Inferior parietal cortex (tissue), 1 donor: ENCODE measurements at regions not wholly inside any gene's neighbourhood (a gene's known extent, or its start where the extent isn't known, plus 50 kb on each side); places are given as distances from the start of the nearest gene placed in this dataset.

Experiments used
- DNase-seq: peaks from one replicate; pipeline ENCODE4 v3.0.0-alpha.2; 2016; ENCODE audit errors: extremely low spot score

DNA sequence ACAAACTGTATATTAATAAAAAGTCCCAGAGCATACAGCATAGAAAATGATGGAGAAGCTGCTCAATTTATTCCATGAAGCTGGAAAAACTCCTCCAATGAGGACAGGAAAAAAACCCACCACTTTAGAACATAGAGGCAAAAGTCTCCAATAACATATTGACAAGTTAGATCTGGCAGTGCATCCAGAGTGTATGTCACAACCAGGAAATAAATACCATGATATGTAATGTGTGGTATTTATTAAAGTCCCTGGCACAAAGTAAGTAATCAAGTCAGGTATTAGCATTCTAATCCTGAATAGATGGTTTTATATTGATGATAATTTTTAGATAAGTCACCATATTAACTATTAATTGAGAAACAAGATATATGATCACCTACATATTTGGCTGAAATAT lies 427.3 kb upstream of the HS6ST1 start:
- DNase-seq = no peak

DNA sequence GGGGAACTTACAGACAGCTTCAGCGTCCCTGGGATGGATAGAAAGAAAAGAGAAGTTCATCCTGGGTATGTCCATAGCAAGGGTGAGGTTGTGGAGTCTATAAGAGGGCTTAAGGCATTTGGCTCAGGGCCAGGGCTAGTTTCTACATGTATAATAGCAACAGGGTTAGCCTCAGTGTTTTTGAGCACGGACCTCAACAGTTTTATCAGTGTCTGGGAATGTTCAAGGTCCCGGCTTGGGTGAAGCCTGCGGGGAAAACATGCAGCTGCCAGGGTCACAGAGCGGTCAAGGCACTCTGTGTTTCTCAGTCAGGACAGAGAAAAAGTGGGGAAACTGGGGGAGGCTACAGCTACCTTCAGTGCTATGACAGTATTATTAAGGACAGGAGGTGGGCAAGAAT lies 427.7 kb upstream of the HS6ST1 start:
- DNase-seq = no peak

DNA sequence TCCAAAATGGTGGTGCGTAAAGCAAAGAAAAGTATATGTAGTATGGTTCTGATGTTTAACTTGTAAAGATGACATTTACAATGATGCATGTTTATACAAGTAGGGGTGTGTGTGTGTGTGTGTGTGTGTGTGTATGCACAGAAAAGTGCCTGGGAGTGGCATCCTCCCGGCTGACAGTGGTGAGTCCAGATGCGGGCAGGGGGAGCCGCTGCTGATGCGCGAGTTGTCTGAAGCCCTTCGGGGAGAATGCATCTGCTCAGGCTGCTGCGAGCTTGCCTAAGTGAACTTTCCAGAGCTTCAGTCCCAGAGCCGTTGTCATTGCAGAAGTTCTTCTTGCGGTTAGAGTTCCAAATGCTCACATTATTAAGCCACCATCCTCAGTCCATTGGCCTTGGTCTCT lies 429.7 kb upstream of the HS6ST1 start:
- no peak for DNase-seq

DNA sequence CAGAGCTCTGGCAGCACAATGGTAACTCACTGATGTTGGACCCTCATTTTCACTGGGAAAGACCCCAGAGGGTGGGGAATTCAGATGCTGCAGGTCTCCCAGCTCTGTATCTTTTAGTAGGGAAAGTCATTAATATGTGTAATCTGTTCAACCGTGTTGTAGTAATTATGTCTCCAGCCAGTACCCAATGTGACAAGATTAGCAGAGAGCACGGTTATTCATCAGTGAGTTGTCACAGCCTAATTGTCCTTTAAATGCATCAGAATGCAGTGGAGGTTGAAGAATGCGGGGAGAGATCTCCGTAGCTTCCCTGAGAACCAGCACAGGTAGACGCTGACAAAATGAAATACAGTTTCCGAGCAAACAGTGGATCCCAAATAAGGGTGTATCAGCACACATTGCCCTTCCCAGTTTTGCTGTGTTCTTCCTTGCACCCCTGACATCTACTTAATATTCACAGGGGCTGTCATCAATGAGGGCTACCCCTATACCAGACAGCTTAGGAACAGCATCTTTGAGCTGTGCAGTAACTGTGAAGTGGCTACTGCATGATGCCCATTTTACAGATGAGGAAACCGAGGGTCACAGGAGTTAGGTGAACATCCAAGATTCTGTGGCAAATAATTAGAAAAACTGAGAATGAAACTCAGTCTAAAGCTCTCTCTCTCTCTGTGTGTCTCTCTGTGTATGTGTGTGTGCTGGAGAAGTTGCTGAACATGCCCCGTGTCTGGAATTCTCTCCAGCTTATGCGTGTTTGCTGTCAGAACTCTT lies 430.4 kb upstream of the HS6ST1 start:
- DNase-seq = no peak

DNA sequence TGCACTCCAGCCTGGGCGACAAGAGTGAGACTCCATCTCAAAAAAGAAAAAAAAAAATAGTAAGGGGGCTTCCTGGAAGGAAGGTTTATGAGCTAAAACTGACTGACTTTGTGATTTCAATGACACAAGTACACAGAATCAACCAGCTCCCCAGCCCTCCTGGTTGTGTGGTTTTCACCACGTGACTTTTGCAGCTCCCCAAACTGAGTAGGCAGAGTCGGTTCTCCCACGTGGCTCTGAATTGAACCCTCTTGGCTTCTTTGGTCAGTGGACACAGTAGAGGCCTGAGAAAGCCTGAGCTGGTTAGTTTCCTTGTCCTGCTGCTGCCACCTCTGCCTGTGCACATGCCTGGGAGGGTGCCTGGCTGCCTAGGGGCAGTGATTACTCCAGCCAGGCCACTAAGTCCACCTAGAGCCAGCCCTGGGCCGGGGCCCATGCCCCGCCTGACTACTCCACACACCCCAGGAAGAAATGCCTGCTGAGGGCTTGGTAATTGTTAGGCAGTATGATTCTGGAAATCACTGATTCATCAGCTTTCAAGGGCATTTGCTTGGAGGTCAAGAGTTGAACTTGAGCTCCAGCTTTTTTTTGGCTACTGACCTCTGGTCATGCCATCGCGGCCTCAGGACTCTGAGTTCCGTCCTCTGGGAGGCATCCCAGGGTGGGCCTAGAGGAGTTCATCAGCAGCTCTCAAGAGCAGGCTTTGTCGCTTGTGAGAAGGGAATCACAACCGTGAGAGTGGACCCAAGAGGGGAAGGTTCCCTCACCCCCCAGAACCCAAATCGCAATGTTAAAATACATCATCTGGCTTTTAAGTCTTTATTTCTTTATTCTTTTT lies 431.9 kb upstream of the HS6ST1 start:
- DNase-seq = no peak

DNA sequence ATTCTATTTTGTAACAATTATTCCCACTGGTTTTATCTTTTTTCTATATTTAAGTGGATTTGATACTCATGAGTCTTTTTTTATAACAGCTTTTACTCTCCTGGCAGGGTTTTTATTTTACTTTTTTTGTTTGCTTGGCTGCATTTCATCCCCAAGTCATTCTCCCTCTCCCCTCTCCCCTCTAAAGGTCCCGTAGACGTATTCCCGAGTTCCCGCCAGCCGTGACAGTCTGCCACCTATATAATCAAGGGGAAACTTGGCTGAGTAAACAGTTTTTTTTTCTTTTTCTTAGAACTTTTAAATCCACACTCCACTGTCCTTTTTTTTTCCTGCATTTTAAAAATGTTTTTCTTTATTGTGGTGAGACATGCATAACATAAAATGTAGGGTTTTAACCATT lies 433.1 kb upstream of the HS6ST1 start:
- DNase-seq = no peak

DNA sequence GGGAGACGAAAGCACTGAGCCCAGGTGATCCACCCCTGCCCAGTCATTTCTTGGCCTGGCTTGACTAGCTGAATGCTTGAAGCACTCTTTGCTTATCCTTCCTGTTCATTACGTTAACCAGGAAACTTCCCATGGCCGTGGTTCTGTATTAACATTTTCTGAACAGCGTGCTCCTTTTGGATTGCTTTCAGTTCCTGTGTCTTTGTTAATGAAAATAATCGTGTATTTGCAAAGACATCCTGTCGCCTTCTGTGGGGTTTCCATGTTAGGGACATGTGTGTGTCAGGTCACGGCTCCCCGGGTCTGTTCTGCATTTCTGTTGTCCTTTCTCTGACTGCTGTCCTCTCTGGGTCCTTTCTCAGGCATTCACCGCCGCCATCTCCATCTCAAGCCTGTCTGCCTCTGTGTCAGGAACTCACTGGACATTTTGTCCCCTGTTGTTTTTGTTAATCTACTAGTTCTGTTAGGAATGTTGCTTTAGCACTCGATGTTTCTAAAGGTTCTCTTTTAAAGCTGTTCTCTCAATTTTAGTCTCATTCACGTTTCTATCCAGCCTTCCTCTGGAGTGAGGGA lies 434.1 kb upstream of the HS6ST1 start:
- DNase-seq = no peak

DNA sequence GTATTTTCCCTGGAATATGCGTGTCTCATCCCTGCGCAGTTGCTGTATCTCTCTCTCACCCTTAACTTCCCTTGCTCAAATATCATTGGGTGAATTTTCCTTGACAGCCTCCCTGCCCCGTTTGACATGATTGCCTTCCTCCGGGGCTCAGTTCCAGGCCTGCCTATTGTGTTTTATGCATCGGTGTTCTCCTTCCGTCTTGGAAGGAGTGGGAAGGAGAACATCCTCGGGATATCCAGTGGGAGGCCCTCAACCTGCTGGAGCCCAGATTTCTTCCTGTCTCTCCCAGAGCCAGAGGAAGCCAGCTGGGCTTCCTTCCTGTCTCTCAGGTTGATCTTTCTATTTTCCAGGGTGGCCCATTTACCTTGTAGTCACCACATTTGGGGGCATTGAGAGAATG lies 434.7 kb upstream of the HS6ST1 start:
- DNase-seq = no peak

DNA sequence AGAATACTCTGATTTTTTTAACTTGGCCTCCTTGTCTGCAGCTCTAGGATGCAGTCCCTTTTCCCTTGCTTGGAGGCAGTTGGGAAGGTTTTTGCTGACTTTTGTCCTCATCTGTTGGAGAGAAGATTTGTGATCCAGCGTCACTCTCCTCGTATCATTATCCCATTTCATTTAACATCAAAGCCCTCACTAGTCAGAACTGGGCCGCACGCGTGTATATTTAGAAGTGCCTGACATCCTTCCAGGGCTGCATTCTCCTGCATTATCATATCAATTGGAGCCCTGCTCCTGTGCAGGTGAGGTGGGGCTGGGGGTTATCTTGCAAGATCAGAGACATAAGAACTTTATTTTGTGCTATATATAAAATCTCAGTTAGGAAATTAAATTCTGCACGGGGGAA lies 435.1 kb upstream of the HS6ST1 start:
- DNase-seq = no peak

DNA sequence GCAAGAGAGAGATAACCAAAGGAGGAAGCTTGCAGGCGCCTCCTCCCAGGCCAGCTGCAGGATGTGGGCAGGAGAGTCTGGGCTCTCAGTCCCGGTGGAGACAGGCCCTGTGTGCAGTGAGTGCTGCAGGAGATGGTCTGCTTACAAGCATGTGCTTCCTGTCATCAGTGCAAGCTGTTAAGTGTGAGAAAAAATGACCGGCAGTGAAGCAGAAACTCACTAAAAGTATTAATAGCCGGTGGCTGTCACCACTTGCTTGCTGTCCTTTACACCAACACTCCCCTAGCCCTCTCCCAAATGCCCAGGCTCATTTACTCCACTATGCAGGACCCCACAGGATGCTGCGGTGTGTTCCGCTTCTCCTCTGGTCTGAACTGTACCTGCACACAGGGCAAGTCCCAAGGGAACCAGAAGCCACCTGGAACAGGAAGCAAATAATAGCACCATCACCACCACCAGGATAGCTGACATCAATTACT lies 435.6 kb upstream of the HS6ST1 start:
- peak; percentile 24 for DNase-seq

DNA sequence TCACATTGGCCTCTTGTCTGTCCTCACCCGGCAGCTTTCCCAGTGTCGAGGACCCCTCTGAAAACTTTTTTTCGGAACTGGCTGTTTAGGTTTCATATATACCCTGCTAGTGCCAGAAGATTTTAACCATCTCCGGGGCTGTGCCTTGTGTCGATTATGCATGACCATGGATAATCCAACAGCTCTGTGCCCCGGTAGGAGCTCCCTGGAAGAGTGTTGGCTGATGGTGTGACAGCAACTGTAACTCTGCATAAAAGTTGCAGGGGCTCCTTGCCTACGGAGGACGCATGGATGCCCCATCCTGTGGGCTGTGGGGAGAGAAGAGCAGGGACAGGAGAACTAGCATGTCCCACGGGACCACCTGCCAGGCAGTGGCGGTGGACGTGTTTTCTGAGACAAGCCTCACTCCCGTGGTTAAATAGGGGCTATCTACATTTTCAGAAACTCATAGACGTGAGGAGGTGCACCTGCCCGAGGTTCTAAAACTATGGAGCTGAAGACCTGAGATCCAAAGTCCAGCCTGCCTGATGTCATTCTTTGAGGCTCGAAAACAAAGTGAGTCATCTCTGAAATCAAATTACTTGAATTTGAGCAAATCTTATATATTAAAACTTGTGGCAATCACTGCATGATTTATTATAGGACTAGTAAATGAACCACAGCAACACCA lies 437.2 kb upstream of the HS6ST1 start:
- DNase-seq = no peak

DNA sequence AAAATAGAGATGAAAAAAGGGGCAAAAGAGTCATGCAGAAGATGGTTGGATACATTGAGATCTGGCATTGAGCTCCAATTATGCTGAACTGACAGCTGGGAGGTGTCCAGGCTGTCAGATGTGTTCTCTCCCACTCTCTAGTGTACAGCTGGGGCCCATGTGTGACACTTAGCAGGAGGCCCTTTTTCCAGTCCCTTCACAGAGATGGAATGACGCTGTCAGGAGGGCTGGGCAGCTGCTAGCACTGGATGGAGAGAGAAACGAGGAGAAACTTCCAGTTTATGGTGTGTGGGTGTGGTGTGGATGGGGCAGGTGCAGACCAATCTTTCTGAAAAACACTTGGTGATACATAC lies 437.7 kb upstream of the HS6ST1 start:
- DNase-seq = no peak

DNA sequence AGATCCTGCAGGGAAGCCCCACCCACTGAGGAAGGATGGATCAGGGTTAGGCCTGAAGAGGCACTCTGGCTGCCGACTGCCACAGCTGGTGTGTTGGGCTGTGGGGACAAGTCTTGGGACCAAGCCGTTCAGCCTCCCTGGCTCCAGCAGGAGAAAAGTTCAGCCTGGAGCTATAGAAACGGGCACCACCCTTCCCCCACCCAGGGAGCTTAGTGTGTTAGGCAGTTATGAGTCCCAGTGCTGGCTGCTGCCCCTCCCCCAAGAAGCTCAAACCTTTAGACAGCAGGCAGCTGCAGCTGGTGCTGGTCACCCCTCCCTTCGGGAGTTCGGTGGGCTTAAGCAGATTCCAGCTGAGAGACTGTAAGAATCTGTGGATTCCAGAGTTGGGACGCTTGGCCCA lies 447.1 kb upstream of the HS6ST1 start:
- no peak for DNase-seq

DNA sequence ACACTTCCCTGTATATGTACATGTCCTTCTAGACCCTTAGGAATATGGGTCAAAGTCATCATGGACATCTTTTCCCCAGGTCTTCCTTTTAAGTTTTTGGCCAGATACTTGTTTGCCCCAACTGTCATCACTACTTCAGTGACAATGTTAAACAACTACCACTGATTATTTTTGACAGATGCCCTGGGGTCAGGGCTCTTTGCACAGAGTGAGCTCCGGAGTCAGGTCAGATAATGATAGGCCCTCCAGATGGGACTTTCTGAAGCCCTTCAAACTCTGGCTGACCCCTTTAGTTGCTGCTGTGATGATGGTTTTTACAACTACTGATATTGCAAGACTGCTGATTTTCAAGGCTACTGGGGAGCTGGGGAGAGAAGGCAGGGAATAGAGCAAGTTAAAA lies 449.4 kb upstream of the HS6ST1 start:
- no peak for DNase-seq

DNA sequence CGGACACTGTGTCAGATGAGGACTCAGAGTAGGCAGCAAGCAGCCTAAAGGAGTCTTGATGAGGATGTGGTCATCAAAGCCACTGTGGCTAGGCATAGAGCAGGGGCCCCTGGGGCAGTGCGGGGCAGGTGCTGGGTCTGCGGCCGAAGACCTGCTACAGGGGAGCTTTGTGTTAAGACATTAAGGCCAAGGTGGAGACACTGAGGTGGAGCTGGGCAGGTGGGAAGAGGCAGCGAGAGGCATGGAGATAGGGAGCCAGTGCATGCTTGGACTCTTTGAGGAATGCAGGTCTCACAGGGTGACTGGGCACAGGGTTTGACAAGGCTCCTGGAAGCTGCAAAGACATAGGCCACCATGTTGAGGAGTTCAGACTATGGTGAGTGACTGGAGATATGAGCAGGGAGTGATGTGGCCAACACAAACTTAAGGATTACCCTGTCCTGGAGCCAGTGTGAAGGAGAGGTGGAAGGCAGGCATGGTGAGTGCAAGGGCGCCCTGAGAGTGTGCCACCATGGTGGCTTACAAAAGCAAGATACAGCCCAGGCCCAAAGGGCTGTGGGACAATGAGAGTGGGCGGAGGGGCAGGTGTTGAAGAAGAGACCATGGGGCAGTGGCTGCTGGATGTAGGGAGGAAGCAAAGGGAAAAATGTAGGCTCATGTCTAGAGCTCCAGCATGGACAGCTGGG lies 450.9 kb upstream of the HS6ST1 start:
- DNase-seq = no peak

DNA sequence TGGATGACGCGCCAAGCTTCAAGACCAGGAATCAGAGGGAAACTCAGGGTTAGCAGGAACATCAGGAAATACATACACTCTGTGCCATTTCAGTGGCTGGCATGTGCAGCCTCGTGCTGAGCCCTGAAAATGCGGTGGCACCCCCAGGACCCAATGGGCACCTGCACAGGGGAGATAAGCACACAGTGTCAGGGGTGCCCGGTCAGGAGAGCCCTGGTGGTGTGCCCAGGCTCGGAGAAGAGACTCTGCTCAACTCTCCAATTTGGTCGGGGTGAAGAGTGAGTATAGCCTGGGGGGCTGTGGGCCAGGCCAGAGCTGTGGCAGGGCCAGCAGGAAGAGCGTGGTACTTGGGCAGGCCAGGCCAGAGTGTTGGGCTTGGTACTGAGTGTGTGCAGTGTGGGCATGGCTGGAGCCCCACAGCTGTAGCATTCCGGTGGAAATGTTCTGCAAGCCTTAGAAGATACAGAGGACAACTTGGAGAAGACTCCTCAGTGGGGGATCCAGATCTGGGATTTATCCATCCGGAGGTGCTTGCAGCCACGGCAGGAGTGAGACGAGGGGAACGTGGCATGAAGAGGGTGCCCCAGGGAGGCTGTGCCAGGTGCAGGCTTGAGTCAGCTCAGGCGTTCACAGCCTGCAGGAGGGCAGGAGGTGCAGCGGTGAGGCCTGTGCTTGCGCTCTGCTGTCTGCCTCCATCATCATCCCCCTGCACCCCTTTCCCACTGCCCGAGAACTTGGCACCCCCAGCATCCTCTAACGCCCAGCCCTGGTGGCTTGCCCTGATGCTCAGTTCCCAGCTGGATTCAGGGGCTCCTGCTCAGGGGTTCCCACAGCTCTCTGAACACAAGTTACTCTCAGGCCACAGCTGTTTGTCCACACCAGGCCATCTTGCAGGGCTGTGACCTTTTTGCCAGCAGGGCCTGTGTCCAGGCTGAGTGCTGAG lies 451.7 kb upstream of the HS6ST1 start:
- no peak for DNase-seq

DNA sequence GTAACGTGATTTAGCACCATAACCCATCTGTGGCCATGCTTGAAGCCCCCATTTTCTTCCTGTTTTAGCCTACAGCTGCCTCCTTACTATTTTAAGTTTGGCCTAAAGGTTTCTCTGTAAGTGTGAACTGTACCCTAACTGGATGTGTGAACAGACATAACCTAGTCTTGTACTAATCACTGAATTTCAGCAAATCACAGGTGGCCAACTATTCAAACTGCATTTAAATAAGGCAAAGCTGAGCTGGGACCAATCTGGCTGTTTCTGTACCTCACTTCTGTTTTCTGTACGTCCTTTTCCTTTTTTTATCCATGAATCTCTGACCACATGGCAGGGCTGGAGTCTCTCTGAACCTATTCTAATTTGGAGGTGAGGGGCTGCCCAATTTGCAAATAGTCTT lies 452.7 kb upstream of the HS6ST1 start:
- DNase-seq = no peak

DNA sequence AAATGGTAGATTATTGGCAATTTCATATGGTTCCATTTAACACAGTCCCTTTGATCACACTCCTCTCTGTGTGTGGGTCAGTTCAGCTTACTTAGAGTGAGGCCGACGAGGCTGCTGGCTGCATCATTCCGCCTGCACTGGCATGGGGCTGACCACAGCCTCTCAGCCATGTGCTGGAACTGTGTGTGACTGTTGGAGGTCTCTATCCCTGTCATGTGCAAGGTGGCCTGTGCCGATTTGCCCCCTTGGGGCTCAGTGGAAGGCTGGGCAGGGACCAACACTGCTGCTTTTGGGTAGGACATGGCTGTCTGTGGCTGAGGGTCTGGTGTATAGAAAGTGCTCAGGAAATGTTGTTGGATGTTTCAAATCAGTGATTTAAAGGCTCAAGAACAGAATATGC lies 454.0 kb upstream of the HS6ST1 start:
- no peak for DNase-seq

DNA sequence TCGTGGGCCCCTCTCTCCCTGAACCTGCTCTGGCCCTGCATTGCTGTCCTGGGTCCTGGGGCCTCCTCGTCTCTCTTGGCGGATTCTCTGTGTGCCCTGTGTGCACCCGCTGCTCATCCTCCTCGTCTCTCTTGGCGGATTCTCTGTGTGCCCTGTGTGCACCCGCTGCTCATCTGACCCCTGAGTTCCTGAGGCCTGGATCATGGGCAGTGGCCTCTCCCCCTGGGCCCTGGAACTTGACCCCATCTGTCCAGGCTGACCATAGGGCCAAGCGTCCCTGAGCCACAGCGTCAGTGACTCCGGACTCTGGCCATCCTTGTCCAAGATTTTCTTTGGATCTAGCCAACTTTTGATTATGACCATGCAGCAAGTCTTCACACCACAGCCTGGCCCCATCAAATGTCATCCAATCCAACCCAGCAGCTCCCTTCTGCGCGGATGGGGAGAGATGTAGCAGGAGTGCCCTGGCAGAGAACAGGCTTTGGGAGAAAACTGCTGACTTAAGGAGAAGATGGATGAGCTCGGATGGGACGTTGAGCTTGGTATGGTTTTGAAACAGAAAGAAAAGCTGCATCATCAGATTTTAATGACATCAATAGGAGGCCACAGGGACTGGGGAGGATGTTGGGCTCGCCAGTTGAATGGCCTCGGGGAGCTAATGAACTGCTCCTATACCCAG lies 455.1 kb upstream of the HS6ST1 start:
- DNase-seq = no peak
